ENCODE measurements at regions not wholly inside any gene's neighbourhood (a gene's known extent, or its start where the extent isn't known, plus 50 kb on each side); places are given as distances from the start of the nearest gene placed in this dataset.

DNA sequence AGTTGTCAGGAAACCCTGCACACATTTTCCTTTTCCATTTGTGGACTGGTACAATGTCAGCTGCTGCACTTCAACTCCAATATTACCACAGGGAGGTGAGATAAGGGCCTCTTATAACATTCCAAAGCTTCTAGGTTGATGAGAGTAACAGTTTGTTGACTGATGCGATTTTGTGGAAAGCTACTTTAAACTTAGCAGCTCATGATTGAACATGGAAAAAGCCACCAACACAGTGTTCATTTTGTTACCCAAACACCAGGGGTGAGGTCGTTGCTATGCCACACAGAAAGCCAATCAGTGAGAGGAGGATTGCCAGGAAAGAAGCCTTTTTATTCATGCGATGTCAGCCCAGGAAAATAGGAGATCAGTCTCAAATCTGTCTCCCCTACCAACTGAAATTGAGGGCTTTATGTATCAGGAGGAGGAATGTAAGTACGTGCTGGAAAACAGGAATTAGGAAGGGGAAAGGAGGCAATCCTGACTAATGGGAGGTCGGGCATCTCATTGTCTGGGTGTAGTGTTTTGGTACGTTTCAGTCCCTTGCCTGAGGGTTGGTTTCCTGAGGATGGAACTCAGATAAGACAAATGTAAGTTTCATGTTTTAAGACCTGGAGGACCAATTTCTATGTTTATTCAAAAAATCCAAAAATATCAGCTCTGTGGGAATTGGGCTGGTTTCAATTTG, 92.7 kb upstream of the PLEKHA5 start:
- TF ChIP-seq, protein P1, sequence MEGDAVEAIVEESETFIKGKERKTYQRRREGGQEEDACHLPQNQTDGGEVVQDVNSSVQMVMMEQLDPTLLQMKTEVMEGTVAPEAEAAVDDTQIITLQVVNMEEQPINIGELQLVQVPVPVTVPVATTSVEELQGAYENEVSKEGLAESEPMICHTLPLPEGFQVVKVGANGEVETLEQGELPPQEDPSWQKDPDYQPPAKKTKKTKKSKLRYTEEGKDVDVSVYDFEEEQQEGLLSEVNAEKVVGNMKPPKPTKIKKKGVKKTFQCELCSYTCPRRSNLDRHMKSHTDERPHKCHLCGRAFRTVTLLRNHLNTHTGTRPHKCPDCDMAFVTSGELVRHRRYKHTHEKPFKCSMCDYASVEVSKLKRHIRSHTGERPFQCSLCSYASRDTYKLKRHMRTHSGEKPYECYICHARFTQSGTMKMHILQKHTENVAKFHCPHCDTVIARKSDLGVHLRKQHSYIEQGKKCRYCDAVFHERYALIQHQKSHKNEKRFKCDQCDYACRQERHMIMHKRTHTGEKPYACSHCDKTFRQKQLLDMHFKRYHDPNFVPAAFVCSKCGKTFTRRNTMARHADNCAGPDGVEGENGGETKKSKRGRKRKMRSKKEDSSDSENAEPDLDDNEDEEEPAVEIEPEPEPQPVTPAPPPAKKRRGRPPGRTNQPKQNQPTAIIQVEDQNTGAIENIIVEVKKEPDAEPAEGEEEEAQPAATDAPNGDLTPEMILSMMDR (IDR thresholded peaks at IDR 0.05; ENCODE audit: insufficient read depth, low read length, poor library complexity, severe bottlenecking), result no peak
- no peak for TF ChIP-seq EZH2phosphoT487 (conservative IDR thresholded peaks at IDR 0.05; ENCODE audit: low read length)

All from SU-DHL-6 (cell line).